Astrocyte (in vitro differentiated cells and primary cell): ENCODE measurements at regions not wholly inside any gene's neighbourhood (a gene's known extent, or its start where the extent isn't known, plus 50 kb on each side); places are given as distances from the start of the nearest gene placed in this dataset.

Experiments
- EZH2 ChIP-seq: IDR thresholded peaks from 2 replicates; pipeline ENCODE4 v1.6.1; 2012; ENCODE audit warnings: mild to moderate bottlenecking, low read length, inconsistent platforms; ENCODE audit not compliant: insufficient read depth
- TF ChIP-seq, protein P1 (sequence below): IDR thresholded peaks from 2 replicates; pipeline ENCODE4 v1.5.1; 2011; ENCODE audit warnings: low read depth, mild to moderate bottlenecking, inconsistent platforms, low read length, moderate library complexity; ENCODE audit not compliant: insufficient read depth

DNA sequence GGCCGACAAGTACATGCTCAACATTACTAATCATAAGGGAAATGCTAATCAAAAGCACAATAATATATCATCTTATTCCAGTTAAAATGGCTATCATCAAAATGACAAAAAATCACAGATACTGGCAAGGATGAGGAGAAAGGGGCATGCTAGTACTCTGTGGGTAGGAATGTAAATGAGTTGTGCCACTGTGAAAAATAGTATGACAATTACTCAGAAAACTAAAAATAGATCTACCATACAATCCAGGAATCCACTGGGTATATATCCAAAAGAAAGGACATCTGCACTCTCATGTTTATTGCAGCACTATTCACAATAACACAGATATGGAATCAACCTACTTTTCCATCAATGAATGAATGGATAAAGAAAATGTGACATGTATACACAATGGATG, 1256.5 kb downstream of the SI start:
- TF ChIP-seq, protein P1, sequence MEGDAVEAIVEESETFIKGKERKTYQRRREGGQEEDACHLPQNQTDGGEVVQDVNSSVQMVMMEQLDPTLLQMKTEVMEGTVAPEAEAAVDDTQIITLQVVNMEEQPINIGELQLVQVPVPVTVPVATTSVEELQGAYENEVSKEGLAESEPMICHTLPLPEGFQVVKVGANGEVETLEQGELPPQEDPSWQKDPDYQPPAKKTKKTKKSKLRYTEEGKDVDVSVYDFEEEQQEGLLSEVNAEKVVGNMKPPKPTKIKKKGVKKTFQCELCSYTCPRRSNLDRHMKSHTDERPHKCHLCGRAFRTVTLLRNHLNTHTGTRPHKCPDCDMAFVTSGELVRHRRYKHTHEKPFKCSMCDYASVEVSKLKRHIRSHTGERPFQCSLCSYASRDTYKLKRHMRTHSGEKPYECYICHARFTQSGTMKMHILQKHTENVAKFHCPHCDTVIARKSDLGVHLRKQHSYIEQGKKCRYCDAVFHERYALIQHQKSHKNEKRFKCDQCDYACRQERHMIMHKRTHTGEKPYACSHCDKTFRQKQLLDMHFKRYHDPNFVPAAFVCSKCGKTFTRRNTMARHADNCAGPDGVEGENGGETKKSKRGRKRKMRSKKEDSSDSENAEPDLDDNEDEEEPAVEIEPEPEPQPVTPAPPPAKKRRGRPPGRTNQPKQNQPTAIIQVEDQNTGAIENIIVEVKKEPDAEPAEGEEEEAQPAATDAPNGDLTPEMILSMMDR: no peak
- no peak for TF ChIP-seq EZH2
